ENCODE measurements at regions not wholly inside any gene's neighbourhood (a gene's known extent, or its start where the extent isn't known, plus 50 kb on each side); places are given as distances from the start of the nearest gene placed in this dataset.

DNA sequence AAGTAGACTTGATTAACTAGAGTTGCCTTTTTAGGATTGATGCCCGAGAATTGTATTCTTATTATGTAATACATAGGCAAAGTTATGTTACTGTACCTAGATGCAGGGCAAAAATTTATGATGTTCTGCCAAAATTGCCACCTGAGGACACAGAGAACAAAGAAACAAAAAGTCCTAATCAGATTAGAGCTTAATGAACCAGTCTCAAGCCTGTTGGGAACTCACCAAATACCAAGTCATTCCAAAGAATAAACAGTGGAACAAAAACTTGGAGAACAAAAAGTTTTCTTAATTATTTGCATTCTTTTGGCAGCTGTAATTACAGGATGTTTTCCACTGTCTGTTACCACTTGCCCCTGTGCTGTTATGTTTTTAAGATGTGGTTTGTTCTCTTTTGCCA is 154.7 kb upstream of the SGK1 start:
- no peak for DNase-seq

DNA sequence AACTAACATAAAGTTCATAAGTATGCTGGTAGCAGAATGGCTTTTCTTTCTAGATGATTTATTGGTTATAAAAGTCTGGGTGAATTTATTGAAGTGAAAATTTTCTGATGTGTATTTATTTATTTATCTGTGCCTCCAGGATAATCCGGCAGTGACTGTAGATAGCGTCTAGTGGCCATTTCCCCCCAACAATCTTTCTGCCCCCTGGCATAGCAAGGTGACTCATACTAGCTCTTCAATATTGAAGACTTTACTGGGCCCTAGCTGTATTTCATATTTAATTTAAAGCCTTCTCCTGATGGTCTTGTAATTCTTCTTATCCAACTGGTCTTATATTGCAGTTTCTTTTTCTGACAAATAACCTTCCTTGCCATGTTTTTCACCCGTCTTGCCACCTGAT is 154.1 kb upstream of the SGK1 start:
- DNase-seq = no peak

DNA sequence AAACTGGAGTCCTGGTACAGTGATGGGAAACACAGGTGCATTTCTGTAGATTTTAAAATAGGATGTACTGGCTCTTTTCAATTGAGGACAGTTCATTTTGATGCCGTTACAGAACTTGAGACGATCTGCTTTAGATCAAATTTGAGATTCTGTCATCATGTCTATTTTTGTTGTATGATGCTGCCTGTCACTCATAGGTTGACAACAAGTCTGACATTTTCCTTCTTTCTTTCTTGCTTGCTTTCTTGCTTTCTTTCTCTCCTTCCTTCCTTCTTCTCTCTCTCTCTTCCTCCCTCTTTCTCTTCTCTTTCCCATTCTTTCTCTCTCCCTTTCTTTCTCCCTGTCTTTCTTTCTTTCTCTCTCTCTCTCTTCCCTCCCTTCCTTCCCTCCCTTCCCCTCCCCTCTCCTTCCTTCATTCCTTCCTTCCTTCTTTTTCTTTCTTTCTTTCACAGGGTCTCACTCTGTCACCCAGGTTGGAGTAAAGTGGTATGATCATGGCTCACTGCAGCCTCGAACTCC is 152.6 kb upstream of the SGK1 start:
- DNase-seq = no peak

DNA sequence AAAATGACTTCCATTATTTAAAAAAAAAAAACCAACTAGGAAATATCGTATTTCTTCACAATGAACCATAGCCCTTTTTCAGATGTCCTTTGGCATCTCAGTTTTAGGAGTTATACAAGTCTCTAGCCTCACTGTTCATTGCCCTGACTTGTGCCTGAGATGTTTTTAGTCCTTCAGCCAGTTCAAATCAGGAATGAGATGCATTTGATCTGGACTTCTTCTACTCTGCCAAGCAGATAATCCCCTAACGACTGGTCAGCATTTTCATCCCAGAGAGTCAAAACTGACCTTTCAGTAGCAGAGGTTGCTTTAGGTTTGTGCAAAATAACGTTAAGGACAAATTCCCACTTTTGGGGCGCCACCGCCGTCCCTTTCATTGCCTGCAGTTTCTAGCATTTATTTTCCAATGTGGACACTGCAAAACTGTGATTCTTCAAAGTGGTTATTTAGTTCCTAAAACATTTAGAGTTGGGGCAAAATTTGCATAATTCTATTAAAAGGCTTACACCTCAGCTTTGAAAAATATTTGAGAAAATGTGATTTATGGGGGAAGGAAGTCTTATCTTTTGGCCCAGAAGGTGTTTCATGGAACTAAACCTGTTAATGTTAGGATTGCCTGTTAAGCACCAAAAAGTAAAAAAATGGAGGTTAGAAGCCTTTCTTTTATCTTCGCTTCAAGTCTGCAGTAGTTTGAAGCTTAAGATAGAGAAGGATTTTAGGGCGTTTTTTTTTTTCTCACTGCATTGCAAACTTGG is 152.0 kb upstream of the SGK1 start:
- DNase-seq = no peak

DNA sequence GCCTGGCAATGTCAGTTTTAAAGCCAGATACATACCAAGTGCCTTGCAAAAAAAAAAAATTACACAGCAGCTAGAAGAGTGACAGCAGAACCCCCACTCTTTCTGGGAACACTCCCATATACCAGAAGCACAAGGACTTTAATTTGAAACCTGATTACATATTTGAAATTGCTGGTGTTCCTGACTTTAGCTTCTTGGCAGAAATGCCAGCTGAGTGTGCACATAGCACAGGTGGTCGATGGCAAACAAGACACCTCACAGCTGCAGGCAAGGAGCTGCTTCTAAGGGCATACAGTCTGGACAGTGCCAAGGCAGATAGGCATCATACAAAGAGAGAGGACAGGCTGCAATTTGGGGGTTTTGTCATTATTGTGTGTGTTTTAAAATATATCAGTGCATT is 150.7 kb upstream of the SGK1 start:
- DNase-seq = no peak

DNA sequence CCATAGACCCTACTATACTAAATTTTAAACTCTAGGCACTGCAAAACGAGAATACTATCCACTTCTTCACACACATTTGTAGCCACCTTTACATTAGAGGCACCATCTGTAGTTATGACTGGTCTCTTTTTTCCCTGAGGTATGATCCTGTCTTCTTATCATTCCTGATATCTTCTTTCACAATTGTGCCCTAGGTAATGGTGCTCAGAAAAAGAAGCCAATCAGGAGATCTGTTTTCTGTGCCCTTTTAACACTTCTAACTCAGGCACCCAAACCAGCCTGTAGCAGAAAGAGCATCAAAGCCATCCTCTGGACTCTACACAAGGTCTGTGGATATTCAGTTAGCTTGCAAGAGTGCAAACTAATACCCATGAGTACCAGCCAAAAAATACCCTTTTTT is 149.7 kb upstream of the SGK1 start:
- no peak for DNase-seq

- no peak for DNase-seq
Observed at GRCh38 chr6:134466771-134467525, 149.0 kb upstream of the SGK1 start.

GRCh38 chr6:134464690-134465411 is 146.9 kb upstream of the SGK1 start:
- no peak for DNase-seq

GRCh38 chr6:134458857-134459657 is 141.1 kb upstream of the SGK1 start:
- DNase-seq = no peak

- no peak for DNase-seq
Observed at GRCh38 chr6:134457941-134458340, 140.0 kb upstream of the SGK1 start.

DNA sequence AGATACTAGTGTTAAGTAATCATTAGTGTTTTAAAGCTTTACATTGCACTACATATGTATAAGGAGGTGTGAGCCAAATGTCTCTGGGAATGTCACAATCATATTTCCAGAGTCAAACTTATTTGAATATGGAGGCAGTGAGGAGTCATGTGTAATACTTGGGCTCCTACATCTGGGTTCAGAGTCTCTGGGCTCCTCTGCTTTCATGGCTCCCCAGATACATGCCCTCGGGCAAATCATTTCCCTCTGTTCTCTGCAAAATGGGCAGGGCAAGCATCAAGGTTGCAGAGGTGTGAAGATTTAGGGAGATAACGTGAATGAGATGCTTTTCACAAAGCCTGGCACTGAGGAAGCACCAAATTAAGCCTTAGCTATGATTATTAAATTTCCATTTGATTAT is 138.3 kb upstream of the SGK1 start:
- DNase-seq = no peak

- no peak for DNase-seq
Observed at GRCh38 chr6:134455319-134455718, 137.4 kb upstream of the SGK1 start.

DNA sequence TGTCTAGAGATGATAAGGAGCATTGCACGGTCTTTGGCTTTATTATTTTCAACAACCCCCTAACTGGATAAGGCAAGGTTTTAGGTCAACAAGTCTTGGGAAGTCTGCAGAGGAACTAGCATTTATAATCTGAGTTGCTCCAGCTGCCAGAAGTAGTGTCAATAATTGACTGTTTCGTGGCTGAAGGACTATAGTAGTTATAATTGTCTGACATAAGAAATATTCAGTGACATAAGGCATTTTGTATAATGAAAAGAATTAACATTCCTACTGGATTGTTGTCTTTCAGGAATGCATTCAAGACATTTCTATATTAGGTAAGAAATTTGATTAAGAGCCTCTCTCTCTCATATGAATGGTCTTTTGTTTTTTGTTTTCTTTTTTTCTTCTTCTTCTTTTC is 136.9 kb upstream of the SGK1 start:
- no peak for DNase-seq

DNA sequence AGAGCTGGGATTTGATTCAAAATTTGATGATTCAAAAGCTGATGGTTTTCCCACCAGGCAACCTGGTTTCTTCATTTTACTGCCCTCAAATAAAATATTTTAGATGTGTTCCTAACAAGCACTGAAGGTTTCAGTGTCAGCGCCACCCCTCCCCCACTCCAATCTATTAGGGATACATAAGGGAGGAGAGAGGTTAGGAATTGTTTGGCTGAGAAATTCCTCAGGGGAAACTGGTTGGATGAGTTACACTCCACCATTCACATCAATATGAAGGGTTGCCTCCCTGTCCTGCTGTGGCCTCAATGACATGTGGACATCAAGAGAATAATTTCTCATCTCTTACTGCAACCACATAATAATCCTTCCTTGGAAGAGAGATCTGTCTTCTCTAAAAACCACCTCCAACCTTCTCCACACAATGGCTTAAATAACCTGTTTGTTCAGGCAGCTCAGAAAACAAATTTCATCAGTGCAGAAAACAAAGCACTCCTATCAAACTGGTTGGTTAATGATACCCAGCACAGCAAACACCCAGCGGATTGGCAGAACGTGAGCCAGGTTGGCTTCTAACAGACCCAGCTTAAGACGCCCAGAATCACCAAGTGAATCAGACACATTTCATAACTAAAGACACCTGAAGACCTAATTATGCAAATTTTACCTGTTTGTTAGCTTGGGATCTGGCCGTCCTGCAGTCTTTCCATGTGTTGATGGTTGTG is 136.0 kb upstream of the SGK1 start:
- no peak for DNase-seq

DNA sequence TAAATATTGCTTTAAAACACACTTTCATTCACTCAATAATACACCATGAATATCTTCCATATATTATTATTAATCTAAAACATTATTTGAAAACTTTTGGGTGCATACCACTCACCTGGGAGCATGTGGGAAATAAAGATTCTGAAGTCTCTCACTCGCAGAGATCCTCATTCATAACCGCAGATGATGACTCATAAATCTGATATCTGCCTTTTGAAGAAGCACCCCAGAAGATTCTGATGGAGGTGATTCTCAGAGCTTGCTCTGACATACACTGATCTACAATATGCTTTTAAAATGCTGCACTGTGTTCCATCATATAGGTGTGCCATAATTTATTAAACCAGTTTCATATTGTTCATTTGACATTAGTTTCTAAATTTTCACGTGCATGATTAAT is 135.0 kb upstream of the SGK1 start:
- DNase-seq = no peak

DNA sequence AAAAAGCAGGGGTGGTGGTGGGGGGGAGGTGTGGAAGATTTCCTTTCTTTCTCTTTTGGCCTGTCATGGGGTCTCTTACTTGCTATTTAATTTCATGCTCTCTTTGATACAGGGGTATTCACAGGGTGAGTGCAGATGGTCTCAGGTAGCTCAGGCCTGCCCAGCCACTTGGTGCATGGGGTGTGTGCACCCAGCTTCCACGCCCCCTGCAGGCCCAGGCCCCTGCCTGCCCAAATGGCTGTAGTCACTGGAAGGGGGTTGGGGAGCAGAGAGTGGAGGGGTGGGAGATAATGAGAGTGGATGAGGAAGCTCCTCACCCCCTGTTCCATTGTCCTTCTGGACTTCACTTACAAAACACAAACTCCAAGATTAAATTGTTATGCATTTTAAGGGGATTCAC is 133.6 kb upstream of the SGK1 start:
- no peak for DNase-seq

DNA sequence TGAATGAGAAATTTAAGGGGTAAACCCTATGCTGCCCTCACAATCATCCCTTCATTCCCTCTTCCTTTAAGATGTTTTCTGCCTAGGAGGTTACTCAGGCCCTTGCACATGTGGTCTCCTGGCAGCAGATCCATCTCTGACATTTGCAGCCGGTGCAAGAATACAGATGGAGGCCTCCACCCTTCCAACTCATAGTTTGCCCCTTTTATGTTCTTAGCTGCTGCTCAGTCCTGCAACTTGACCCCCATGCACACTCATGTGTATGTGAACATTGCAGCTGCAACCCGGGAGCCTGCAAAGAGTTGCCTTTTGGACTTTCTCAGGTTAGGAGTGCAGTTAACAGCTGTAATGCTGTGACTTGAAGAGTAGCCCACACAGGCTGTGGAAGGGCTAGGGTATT is 131.9 kb upstream of the SGK1 start:
- no peak for DNase-seq

- DNase-seq = no peak
Observed at GRCh38 chr6:134449004-134449403, 131.1 kb upstream of the SGK1 start.

- no peak for DNase-seq
Observed at GRCh38 chr6:134447883-134448387, 130.0 kb upstream of the SGK1 start.

- no peak for DNase-seq
Observed at GRCh38 chr6:134447423-134447822, 129.5 kb upstream of the SGK1 start.

DNA sequence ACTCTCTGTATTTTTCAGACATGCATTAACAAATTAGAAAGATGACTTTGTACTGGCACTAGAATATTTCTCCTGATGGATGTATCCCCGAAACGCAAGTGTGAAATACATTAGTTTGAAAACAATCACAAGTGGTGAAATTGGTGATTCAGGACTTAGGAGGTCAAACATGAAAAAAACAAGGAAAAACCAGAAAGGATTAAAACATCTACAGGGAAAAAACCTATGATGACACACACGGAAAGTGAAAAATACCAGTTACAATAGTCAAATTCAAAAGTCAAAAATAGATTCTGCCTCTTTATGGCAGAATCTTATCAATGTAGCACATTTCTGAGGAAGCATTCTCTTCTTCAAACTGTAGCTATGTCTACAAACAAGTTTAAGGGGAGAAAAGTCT is 129.0 kb upstream of the SGK1 start:
- DNase-seq = no peak

All from stimulated activated CD4-positive, alpha-beta T cell treated with anti-CD3 and anti-CD28 coated beads, Interleukin-15, amount 100 ng/mL, for 24 hours (primary cell).